ENCODE measurements at regions not wholly inside any gene's neighbourhood (a gene's known extent, or its start where the extent isn't known, plus 50 kb on each side); places are given as distances from the start of the nearest gene placed in this dataset.

DNA sequence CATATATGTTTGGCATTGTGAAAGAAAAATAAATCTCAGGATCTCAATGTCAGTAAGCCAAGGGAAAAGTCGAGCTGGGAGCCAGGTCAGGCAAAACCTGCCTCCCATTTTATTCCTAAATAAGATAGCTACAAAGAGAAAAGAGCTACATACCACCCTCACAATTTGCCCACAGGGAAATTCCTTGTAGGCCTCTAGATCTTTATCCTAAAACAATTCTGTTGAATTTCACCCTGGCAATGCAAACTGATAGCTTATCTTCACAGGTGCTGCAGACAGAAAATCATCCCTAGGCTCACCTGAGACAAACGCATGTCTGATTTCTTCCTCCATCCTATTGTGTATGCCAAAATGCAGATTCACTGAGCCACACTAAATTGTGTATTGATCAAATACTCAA is 2587.1 kb downstream of the PCDH9 start:
- Histone ChIP-seq H3K36me3 (ENCODE audit: control insufficient read depth, insufficient read depth, low read length) (no peaks in the 10 kb centered on the region), H3K9ac (ENCODE audit: low read depth, low read length) (no peak overlapping the region), H3K4me3 (ENCODE audit: insufficient read depth, low read depth, low read length) (no peak overlapping the region), H3K18ac (ENCODE audit: low read depth, low read length) (no peak overlapping the region), H3K14ac (replicated peaks; ENCODE audit: low read depth, low read length) (no peak overlapping the region), H2BK15ac (ENCODE audit: low read depth, low read length) (no peak overlapping the region), H2AFZ (replicated peaks; ENCODE audit: low read length, poor library complexity) (no peak overlapping the region), H4K8ac (ENCODE audit: low read depth in 2 of 2, low read length in 2 of 2) (no peak overlapping the region), H4K20me1 (ENCODE audit: insufficient read depth, low read length) (no peaks in the 10 kb centered on the region), H3K56ac (ENCODE audit: extremely low read depth, insufficient read depth, low read length) (no peak overlapping the region), H3K4me2 (ENCODE audit: low read depth, low read length) (no peak overlapping the region), H3K23ac (ENCODE audit: low read depth, low read length) (no peak overlapping the region), H2AK5ac (ENCODE audit: low read depth, low read length) (no peak overlapping the region), H2AK9ac (replicated peaks; ENCODE audit: low read depth, low read length, poor library complexity) (no peak overlapping the region), H3K27me3 (ENCODE audit: control insufficient read depth, insufficient read depth, low read length) (no peaks in the 10 kb centered on the region), H2BK20ac (ENCODE audit: low read depth, low read length) (no peak overlapping the region), H3K9me1 (ENCODE audit: insufficient read depth, low read length) (peaks cover 3% of the 10 kb centered on the region), H2BK5ac (ENCODE audit: low read depth, low read length, poor library complexity, severe bottlenecking) (no peak overlapping the region), H3K4ac (ENCODE audit: low read depth, low read length) (no peak overlapping the region), H3K27ac (ENCODE audit: insufficient read depth, low read length) (no peak overlapping the region), H3K4me1 (ENCODE audit: control insufficient read depth, insufficient read depth, low read length) (no peaks in the 10 kb centered on the region), H3K9me3 (ENCODE audit: control insufficient read depth, insufficient read depth, low read length) (no peaks in the 10 kb centered on the region), H4K5ac (ENCODE audit: low read depth, low read length) (no peak overlapping the region), H4K91ac (ENCODE audit: insufficient read depth, low read depth, low read length) (no peak overlapping the region), H2BK120ac (ENCODE audit: low read depth, low read length) (no peak overlapping the region), H3K79me1 (ENCODE audit: low read depth in 1 of 2, low read length in 2 of 2) (no peaks in the 10 kb centered on the region)
- POLR2A ChIA-PET (ENCODE audit: unreplicated experiment): no interaction called here
- CTCF ChIA-PET: no interaction called here
- TF ChIP-seq MAZ (IDR thresholded peaks at IDR 0.05; ENCODE audit: borderline replicate concordance, low read depth, low read length) (no peak), FOS (IDR thresholded peaks at IDR 0.05; ENCODE audit: low read depth, low read length) (no peak), MXI1 (IDR thresholded peaks at IDR 0.05; ENCODE audit: borderline replicate concordance, low read depth, low read length) (no peak), NFE2L2 (IDR thresholded peaks at IDR 0.05; ENCODE audit: low read depth, low read length) (no peak), CEBPB (IDR thresholded peaks at IDR 0.05; ENCODE audit: low read depth, low read length) (no peak), POLR2A (IDR thresholded peaks at IDR 0.05; ENCODE audit: low read depth, low read length) (no peak)
- TF ChIP-seq, protein P1, sequence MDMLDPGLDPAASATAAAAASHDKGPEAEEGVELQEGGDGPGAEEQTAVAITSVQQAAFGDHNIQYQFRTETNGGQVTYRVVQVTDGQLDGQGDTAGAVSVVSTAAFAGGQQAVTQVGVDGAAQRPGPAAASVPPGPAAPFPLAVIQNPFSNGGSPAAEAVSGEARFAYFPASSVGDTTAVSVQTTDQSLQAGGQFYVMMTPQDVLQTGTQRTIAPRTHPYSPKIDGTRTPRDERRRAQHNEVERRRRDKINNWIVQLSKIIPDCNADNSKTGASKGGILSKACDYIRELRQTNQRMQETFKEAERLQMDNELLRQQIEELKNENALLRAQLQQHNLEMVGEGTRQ (IDR thresholded peaks at IDR 0.05; ENCODE audit: low read depth, low read length): no peak
- intact Hi-C loops (cut with micrococcal nuclease) (no loop called here), dilution Hi-C loops (cut with HindIII; ENCODE audit: low sequenced_read_pairs, unreplicated experiment) (no loop called here), in situ Hi-C loops (cut with MboI; ENCODE audit: low sequenced_read_pairs) (no loop called here)
- no TSS peak for BruUV-seq (replicated peaks)
- no peak for DNase-seq
- ATAC-seq (ENCODE audit: low read depth): no peak
- WGBS, 2 experiments (ENCODE audit: extremely low coverage in 2 of 2, insufficient read length in 1 of 2): no CpG with 5 or more reads among the region's 2 CpGs
